MM.1S (cell line): ENCODE measurements at regions not wholly inside any gene's neighbourhood (a gene's known extent, or its start where the extent isn't known, plus 50 kb on each side); places are given as distances from the start of the nearest gene placed in this dataset.

Experiments used
- DNase-seq: peaks from one replicate; pipeline ENCODE4 v3.0.0-alpha.2; 2015
- H2AFZ ChIP-seq: fragments of 300-600 bp; sonication (generic); 2 replicates; pipeline ENCODE4 v1.6.0; 2016; ENCODE audit warnings: antibody characterized with exemption, low read length
- H3F3A ChIP-seq: fragments of 300-600 bp; sonication (generic); 2 replicates; pipeline ENCODE4 v1.6.1; 2016; ENCODE audit warnings: mild to moderate bottlenecking, antibody characterized with exemption, low read length, moderate library complexity, mixed read lengths; ENCODE audit not compliant: insufficient read depth
- H3K27ac ChIP-seq: fragments of 300-600 bp; sonication (generic); 2 replicates; pipeline ENCODE4 v1.5.1; 2016; ENCODE audit warnings: mild to moderate bottlenecking, low read length
- H3K27me3 ChIP-seq: fragments of 300-600 bp; sonication (generic); replicated peaks from 2 replicates; pipeline ENCODE4 v1.6.0; 2016; ENCODE audit warnings: low read length; ENCODE audit not compliant: insufficient read depth
- H3K36me3 ChIP-seq: fragments of 300-600 bp; sonication (generic); replicated peaks from 2 replicates; pipeline ENCODE4 v1.6.1; 2016; ENCODE audit warnings: mild to moderate bottlenecking, low read length, mixed read lengths; ENCODE audit not compliant: insufficient read depth
- H3K4me1 ChIP-seq: fragments of 300-600 bp; sonication (generic); 2 replicates; pipeline ENCODE4 v1.6.1; 2016; ENCODE audit warnings: low read length, mixed read lengths
- H3K4me2 ChIP-seq: fragments of 300-600 bp; sonication (generic); 2 replicates; pipeline ENCODE4 v1.6.0; 2016; ENCODE audit warnings: low read depth, low read length
- H3K4me3 ChIP-seq: fragments of 300-600 bp; sonication (generic); 2 replicates; pipeline ENCODE4 v1.5.1; 2016; ENCODE audit warnings: low read length, mixed read lengths
- H3K79me2 ChIP-seq: fragments of 300-600 bp; sonication (generic); 2 replicates; pipeline ENCODE4 v1.6.1; 2016; ENCODE audit warnings: mixed run types, low read length, mixed read lengths
- H3K9ac ChIP-seq: fragments of 300-600 bp; sonication (generic); 2 replicates; pipeline ENCODE4 v1.6.1; 2016; ENCODE audit warnings: low read length, mixed read lengths
- H3K9me2 ChIP-seq: fragments of 300-600 bp; sonication (generic); replicated peaks from 2 replicates; pipeline ENCODE4 v1.6.1; 2016; ENCODE audit warnings: mild to moderate bottlenecking, low read length, mixed read lengths; ENCODE audit not compliant: insufficient read depth
- H3K9me3 ChIP-seq: fragments of 300-600 bp; sonication (generic); replicated peaks from 2 replicates; pipeline ENCODE4 v1.6.1; 2016; ENCODE audit warnings: mild to moderate bottlenecking, low read length, mixed read lengths; ENCODE audit not compliant: insufficient read depth
- H4K20me1 ChIP-seq: fragments of 300-600 bp; sonication (generic); 2 replicates; pipeline ENCODE4 v1.6.1; 2016; ENCODE audit warnings: mild to moderate bottlenecking, low read length, moderate library complexity, mixed read lengths; ENCODE audit not compliant: insufficient read depth
- EZH2 ChIP-seq: fragments of 300-600 bp; sonication (generic); optimal IDR thresholded peaks from 2 replicates; pipeline ENCODE3; 2017; ENCODE audit warnings: low read depth, mild to moderate bottlenecking, antibody characterized with exemption, low read length, mixed read lengths
- EZH2phosphoT487 ChIP-seq: fragments of 300-600 bp; sonication (generic); IDR thresholded peaks from 2 replicates; pipeline ENCODE4 v1.6.1; 2018; ENCODE audit warnings: antibody characterized with exemption, low read length
- TF ChIP-seq, protein P1 (sequence below): fragments of 300-600 bp; sonication (generic); IDR thresholded peaks from 2 replicates; pipeline ENCODE4 v1.5.1; 2016; ENCODE audit warnings: antibody characterized with exemption, low read length, mixed read lengths

DNA sequence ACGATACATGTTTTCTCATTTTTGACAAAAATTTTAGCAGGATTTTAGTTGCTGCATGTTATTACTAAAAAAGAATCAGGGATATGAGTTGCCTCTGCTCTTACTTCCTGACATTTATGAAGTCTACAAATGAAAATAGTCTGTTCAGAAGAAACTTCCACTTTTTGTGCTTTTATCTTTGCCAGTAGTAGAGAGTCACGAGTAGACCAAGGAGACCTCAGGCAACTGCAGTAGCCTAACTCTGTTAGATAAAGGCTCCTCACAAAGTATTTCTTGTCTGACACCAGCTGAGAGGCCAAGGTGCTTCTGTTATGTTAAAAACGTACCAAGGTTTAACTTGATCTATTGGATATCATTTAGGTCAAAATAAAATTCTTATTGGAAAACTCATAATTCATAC, 333.9 kb downstream of the NR2F1-AS1 start:
- no peaks in the 10 kb centered on the region for H3K9me3 ChIP-seq
- no peaks in the 10 kb centered on the region for H3K4me1 ChIP-seq
- TF ChIP-seq EZH2phosphoT487 (no peak), EZH2 (no peak)
- TF ChIP-seq, protein P1, sequence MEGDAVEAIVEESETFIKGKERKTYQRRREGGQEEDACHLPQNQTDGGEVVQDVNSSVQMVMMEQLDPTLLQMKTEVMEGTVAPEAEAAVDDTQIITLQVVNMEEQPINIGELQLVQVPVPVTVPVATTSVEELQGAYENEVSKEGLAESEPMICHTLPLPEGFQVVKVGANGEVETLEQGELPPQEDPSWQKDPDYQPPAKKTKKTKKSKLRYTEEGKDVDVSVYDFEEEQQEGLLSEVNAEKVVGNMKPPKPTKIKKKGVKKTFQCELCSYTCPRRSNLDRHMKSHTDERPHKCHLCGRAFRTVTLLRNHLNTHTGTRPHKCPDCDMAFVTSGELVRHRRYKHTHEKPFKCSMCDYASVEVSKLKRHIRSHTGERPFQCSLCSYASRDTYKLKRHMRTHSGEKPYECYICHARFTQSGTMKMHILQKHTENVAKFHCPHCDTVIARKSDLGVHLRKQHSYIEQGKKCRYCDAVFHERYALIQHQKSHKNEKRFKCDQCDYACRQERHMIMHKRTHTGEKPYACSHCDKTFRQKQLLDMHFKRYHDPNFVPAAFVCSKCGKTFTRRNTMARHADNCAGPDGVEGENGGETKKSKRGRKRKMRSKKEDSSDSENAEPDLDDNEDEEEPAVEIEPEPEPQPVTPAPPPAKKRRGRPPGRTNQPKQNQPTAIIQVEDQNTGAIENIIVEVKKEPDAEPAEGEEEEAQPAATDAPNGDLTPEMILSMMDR = no peak
- no peak overlapping the region for H3K9ac ChIP-seq
- H3K27ac ChIP-seq = no peak overlapping the region
- no peaks in the 10 kb centered on the region for H3F3A ChIP-seq
- H3K9me2 ChIP-seq = no peaks in the 10 kb centered on the region
- H4K20me1 ChIP-seq = no peaks in the 10 kb centered on the region
- no peak overlapping the region for H3K4me2 ChIP-seq
- H3K4me3 ChIP-seq = no peak overlapping the region
- H3K79me2 ChIP-seq = no peaks in the 10 kb centered on the region
- DNase-seq = no peak
- no peaks in the 10 kb centered on the region for H3K36me3 ChIP-seq
- H3K27me3 ChIP-seq = no peaks in the 10 kb centered on the region
- H2AFZ ChIP-seq = no peak overlapping the region

DNA sequence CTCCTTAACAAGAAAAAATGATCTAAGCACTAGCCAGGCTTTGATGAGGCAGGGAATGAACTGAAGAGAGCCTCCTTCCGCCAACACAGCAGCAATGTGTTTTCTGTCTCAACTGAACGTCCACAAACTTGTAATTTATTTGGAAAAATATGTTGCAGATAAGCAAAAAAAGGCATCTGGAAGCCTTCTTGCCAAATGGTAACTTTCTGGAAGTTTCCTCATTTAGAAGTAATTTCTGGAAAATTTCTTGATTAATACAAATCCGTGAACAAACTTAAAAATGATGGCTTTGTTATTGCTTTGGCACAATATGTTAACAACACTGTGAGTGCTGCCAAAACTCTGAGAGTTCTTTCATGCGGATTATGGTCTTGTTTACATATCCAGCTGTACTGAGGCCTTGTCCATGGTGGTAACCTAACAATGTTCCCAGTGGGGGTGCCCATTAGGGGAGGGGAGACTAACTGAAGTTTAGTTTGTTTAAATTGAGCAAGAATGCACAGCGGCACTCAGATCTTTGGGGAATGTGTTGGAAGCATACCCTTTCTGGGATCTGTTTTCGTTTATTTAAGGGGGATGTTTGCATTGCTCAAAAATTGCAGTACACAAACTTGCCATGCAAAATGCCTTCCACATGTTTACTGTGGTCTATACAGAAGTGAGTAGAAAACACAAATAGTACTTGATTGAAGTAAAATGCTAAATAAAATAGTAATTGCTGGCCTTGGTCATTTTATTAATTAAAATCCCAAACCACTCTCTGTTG, 334.7 kb downstream of the NR2F1-AS1 start:
- Histone ChIP-seq H3K9me3 (no peaks in the 10 kb centered on the region), H3K4me1 (no peaks in the 10 kb centered on the region), H2AFZ (no peak overlapping the region), H3F3A (no peaks in the 10 kb centered on the region), H3K36me3 (no peaks in the 10 kb centered on the region), H3K79me2 (no peaks in the 10 kb centered on the region), H3K27ac (no peak overlapping the region), H3K27me3 (no peaks in the 10 kb centered on the region), H4K20me1 (no peaks in the 10 kb centered on the region), H3K4me3 (no peak overlapping the region), H3K9ac (no peak overlapping the region), H3K4me2 (no peak overlapping the region), H3K9me2 (no peaks in the 10 kb centered on the region)
- DNase-seq = no peak
- TF ChIP-seq EZH2phosphoT487 = no peak
- TF ChIP-seq, protein P1 = no peak
- no peak for TF ChIP-seq EZH2

DNA sequence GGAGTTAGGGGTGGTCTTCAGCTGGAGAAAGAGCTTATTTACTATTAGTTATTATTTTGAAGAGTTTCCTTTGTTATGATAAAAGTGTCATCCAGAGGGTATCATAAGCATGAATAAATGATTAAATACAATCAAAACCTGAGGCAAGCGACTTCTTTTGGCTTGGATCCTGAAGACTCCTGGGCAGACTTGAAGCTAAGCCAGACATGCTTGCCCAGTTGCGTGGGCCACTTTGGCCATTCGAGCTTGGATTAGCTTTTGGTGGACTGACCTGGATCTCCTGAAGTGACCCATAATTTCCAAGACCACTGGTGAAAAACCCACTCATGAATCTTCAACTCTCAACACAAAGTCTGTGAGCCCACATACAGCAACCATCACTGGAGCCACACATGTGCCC, 335.8 kb downstream of the NR2F1-AS1 start:
- Histone ChIP-seq H3K27ac (no peak overlapping the region), H3K36me3 (no peaks in the 10 kb centered on the region), H3K9ac (no peak overlapping the region), H3K4me1 (no peaks in the 10 kb centered on the region), H3K79me2 (no peaks in the 10 kb centered on the region), H3K4me2 (no peak overlapping the region), H3K9me2 (no peaks in the 10 kb centered on the region), H3K4me3 (no peak overlapping the region), H3F3A (no peaks in the 10 kb centered on the region), H3K27me3 (no peaks in the 10 kb centered on the region), H2AFZ (no peak overlapping the region), H4K20me1 (no peaks in the 10 kb centered on the region), H3K9me3 (no peaks in the 10 kb centered on the region)
- TF ChIP-seq EZH2 (no peak), EZH2phosphoT487 (no peak)
- TF ChIP-seq, protein P1 = no peak
- no peak for DNase-seq
